ENCODE measurements at regions not wholly inside any gene's neighbourhood (a gene's known extent, or its start where the extent isn't known, plus 50 kb on each side); places are given as distances from the start of the nearest gene placed in this dataset.
"Not testable (repeated sequence)": the region's sequence is repeated elsewhere in the genome, so short reads cannot be mapped to it uniquely, and the experiment has no call there.

DNA sequence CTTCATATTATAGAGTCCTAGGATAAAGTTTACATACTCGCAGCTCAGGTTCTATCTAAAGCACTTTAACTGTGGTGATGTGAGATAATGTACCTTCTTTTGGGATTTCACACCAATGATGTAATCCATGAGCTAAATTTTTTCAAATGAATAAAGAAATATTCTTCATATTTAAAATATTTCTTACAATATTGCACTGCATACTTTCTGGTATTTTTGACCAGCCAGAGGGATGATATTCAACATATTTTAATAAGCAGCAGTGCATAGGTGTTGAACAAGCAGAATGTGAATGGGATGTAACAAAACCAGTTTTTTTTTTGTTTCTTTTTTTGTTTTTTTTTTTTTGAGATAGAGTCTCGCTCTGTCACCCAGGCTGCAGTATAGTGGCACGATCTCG, 73.2 kb upstream of the TRIM24 start:
- H3K4me3 ChIP-seq (ENCODE audit: low read depth, low read length) = no peak overlapping the region
- no peak for DNase-seq (ENCODE audit: low read depth)
- TF ChIP-seq, protein P1, sequence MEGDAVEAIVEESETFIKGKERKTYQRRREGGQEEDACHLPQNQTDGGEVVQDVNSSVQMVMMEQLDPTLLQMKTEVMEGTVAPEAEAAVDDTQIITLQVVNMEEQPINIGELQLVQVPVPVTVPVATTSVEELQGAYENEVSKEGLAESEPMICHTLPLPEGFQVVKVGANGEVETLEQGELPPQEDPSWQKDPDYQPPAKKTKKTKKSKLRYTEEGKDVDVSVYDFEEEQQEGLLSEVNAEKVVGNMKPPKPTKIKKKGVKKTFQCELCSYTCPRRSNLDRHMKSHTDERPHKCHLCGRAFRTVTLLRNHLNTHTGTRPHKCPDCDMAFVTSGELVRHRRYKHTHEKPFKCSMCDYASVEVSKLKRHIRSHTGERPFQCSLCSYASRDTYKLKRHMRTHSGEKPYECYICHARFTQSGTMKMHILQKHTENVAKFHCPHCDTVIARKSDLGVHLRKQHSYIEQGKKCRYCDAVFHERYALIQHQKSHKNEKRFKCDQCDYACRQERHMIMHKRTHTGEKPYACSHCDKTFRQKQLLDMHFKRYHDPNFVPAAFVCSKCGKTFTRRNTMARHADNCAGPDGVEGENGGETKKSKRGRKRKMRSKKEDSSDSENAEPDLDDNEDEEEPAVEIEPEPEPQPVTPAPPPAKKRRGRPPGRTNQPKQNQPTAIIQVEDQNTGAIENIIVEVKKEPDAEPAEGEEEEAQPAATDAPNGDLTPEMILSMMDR (IDR thresholded peaks at IDR 0.05; ENCODE audit: low read depth, low read length, missing control alignments) = no peak

DNA sequence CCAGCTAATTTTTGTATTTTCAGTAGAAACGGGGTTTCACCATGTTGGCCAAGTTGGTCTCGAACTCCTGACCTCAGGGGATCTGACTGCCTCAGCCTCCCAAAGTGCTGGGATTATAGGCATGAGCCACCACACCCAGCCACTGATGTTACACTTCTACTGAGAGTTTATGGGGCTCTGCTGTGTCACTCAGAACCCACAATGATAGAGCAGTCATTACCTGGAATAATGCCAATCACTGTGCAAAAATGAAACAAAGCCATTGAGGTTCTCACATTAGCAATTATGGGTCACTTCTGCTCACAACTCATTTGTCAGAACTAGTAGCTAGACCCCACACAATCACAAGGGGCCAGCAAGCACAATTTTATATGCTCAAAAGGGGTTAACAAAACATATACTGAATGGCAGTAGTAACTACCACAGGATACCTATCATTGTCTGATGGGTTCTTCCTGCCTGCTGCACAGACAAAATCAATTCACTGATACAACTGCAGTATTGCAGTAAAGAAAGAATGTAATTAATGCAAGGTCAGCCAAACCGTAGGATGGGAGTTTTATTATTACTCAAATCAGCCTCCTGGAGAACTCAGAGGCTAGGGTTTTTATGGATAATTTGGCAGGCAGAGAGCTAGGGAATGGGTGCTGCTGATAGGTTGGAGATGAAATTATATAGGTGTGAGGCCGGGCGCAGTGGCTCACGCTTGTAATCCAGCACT, 72.1 kb upstream of the TRIM24 start:
- no peak overlapping the region for H3K4me3 ChIP-seq (ENCODE audit: low read depth, low read length)
- no peak for DNase-seq (ENCODE audit: low read depth)
- TF ChIP-seq, protein P1 (IDR thresholded peaks at IDR 0.05; ENCODE audit: low read depth, low read length, missing control alignments) = no peak

DNA sequence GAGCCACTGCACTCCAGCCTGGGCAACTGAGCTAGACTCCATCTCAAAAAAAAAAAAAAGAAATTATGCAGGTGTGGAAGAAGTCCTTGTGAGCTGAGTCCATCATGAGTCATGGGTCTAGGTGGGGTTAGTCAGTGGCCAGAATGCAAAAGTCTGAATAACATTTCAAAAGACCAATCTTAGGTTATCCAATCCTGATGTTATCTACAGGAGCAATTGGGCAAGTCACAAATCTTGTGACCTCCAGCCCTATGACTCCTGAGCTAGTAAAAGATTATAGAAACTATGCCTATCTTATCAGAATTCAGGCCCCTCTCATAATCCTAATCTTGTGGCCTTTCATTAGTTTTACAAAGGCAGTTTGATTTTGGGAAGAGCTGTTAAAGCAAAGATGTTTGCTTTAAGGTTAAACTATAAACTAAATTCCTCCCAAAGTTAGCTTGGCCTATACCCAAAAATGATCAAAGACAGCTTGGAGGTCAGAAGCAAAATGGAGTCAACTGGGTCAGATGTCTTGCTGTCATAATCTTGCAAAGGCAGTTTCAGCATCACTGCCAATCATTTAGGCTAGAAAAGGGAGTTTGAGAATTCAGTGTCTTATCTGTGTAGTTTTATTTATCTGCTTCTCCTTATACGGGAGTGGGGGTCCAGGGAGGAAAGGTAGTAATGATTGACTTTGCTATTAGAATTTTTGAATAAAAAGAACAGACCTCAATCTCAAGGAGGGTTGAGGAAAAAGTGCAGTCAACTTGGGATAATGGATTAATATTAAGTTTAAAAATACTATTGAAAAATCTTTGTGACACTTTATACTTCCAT, 71.2 kb upstream of the TRIM24 start:
- no peak for DNase-seq (ENCODE audit: low read depth)
- TF ChIP-seq, protein P1 (IDR thresholded peaks at IDR 0.05; ENCODE audit: low read depth, low read length, missing control alignments) = no peak
- no peak overlapping the region for H3K4me3 ChIP-seq (ENCODE audit: low read depth, low read length)

DNA sequence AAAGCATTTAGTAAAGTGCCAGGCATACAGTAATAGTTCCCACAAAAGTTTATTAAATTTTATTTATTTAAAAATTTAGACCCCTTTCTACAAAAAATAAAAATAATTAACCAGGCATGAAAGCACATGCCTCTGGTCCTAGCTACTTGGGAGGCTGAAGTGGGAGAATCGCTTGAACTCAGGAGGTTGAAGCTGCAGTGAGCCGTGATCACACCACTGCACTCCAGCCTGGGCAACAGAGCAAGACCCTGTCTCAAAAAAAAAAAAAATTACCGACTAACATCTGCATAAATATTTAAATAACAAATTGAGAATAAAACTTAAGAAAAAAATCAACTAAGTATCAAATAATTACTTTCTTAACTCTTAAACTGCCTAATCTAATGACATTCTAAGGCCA, 64.3 kb upstream of the TRIM24 start:
- no peak for DNase-seq (ENCODE audit: low read depth)
- H3K4me3 ChIP-seq (ENCODE audit: low read depth, low read length) = no peak overlapping the region
- TF ChIP-seq, protein P1 (IDR thresholded peaks at IDR 0.05; ENCODE audit: low read depth, low read length, missing control alignments) = no peak

DNA sequence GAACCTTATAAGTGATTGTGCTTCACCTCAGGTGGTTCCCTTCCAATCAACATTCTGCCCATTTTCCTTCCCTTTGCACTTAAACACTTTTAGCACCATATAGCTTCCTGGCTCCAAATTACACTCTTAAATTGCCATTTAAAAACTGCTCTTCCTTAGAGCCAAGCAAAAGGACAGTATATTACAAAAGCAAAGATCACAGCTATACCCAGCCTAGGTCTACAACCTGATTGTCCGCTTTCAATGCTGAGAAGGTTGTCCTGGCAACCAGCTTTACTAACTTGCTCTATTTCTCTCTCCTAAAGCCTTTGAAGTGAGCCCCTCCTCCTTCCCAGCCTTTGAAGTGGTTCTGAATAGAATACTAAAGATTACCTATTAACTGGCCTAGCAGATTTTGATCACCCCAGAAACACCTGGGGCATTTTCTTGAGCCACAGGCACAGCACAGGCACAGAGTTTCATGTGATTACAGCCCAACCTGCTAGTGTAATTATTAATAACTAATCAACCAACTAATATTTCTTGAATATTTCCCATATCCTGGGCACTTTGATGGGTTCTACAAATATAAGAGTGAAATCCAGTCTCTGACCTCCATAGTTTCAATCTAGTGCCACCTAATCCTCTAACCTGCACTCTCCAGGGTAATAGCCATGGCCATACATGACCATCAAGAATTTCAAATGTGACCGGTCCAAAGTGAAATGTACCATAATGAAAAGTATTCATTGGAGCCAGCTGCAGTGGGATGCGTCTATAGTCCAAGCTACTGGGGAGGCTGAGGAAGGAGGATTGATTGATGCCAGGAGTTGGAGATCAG, 63.6 kb upstream of the TRIM24 start:
- TF ChIP-seq, protein P1 (IDR thresholded peaks at IDR 0.05; ENCODE audit: low read depth, low read length, missing control alignments) = no peak
- no peak overlapping the region for H3K4me3 ChIP-seq (ENCODE audit: low read depth, low read length)
- no peak for DNase-seq (ENCODE audit: low read depth)

DNA sequence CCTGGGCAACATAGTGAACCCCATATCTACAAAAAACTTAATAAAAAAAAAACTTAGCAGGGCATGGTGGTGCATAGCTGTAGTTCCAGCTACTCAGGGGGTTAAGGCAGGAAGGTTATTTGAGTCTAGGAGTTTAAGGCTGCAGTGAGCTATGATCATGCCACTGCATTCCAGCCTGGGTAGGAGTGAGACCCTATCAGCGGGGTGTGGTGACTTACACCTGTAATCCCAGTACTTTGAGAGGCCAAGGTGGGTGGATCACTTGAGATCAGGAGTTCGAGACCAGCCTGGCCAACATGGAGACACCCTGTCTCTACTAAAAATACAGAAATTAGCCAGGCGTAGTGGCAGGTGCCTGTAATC, 63.0 kb upstream of the TRIM24 start:
- H3K4me3 ChIP-seq (ENCODE audit: low read depth, low read length); DNase-seq (ENCODE audit: low read depth): not testable (repeated sequence)

DNA sequence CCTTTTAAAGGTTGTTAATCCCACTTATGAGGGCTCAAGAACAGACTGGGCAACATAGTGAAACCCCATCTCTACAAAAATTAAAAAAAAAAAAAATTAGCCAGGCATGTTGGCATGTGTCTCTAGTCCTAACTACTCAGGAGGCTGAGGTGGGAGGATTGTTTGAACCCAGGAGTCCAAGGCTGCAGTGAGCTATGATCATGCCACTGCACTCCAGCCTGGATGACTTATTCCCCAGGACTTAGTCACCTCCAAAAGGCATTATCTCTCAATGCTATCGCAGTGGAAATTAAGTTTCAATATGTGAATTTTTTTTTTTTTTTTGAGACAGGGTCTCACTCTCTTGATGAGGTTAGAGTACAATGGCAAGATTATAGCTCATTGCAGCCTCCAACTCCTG, 61.2 kb upstream of the TRIM24 start:
- no peak overlapping the region for H3K4me3 ChIP-seq (ENCODE audit: low read depth, low read length)
- TF ChIP-seq, protein P1 (IDR thresholded peaks at IDR 0.05; ENCODE audit: low read depth, low read length, missing control alignments) = no peak
- no peak for DNase-seq (ENCODE audit: low read depth)
